CD4-positive, alpha-beta T cell treated with Interleukin-10 for 1 hour (primary cell): ENCODE measurements at regions not wholly inside any gene's neighbourhood (a gene's known extent, or its start where the extent isn't known, plus 50 kb on each side); places are given as distances from the start of the nearest gene placed in this dataset.

Experiments
- DNase-seq: peaks from one replicate; pipeline ENCODE4 v3.0.0-alpha.2; 2020

DNA sequence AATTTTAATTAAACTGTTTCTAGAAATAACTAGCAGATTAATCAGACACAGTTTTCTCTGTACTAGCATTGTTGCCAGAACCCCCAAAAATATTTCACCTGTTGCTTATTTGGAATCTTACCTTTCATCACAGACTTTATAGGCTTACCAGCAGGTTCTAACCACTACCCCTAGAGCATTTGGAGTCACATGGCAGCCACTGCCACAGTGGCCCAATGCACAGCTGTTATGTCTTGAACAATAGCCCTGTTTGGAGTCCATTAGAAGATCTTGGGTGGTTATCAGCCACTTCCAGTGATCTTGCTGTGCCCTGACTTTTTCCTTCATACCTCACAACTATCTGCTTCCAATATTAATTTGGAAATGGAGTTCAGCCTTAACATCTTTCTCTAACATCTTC lies 186.2 kb upstream of the TANK start:
- no peak for DNase-seq

- DNase-seq = no peak
Measured at GRCh38 chr2:160974803-160975202, 185.4 kb upstream of the TANK start.

DNA sequence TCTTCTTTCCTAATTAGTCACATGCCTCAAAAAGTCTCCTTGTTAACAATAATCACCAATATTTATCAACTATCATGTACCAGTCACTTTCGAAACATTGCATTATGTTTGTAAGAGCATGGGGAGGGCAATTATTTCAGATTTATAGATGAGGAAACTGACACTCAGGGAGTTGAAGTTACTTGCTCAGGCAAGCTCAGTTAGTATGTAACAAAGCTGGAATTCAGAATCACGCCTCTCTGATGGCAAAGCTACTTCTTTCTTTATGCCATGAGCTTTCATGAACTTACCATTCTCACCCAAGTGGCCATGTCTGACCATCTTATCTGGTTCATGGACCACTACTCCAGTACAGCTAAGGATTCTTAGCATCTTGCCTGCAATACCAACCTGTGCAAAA lies 183.4 kb upstream of the TANK start:
- no peak for DNase-seq

DNA sequence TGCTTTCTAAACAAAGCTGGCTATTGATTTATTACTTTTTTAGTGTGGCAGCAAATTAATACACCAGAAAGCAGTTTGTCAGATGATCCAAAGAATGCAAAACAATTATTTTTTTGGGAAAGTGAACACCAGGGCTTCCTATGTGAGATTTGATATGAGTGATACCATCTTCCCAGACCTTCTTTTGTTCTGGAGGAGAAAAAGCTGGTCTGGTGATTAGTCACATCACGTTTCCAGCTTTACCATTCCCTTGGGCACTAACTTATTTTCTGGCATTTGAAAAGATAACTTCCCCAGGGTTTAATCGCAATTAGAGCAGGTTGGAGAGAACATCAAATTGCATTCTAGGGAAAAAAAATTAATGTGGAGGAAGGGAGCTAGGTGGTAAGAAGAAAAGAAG lies 182.9 kb upstream of the TANK start:
- no peak for DNase-seq

GRCh38 chr2:160977854-160978253 lies 182.4 kb upstream of the TANK start:
- DNase-seq = no peak

DNA sequence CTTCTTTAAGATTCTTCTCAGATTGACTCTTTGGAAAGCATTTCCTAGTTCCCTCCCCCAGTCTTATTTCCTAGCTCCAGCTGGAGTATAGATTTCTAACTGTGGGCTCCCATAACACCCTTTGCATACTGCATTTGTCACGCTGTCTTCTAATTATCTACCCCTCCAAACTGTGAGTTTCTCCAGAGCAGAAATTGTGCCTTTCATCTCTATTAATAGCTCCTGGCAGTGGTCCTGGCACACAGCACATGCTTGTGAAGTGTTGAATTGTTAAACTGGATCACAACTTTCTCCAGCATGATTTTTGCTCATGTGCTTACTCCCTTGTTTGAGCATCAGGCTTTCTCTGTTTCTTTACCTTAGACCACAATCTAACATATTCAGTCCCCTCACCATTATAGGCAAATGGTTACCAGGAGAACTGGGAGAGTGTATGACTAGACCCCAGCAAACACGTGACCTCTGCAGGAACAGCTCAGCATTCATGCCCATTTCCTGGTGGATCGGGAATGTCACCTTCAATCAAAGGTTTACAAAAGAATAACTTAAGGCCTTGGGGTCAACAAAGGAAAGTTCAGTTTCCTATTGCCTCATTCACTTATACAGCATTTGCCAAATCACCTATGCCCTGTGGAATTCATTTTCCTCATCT lies 175.7 kb upstream of the TANK start:
- no peak for DNase-seq

DNA sequence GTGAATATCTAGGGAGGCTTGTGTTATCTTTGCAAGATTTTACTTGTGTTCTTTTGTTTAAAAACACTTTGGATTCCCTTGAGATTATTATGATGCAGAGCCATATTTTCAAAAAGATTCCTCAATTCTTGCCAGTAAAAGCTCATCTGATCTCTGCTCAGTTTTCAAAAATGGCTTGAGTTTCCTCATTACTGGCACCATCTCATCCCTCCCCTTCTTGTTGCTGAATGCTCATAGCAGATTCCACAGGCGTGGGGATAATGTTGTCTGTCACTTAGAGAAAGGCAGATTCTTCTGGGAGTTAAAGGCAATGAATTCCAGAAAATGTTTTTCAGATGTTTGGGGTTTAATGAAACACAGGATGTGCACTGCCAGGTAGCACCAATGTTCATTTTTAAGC lies 170.4 kb upstream of the TANK start:
- no peak for DNase-seq

GRCh38 chr2:160993654-160994061 lies 166.6 kb upstream of the TANK start:
- DNase-seq = no peak

DNA sequence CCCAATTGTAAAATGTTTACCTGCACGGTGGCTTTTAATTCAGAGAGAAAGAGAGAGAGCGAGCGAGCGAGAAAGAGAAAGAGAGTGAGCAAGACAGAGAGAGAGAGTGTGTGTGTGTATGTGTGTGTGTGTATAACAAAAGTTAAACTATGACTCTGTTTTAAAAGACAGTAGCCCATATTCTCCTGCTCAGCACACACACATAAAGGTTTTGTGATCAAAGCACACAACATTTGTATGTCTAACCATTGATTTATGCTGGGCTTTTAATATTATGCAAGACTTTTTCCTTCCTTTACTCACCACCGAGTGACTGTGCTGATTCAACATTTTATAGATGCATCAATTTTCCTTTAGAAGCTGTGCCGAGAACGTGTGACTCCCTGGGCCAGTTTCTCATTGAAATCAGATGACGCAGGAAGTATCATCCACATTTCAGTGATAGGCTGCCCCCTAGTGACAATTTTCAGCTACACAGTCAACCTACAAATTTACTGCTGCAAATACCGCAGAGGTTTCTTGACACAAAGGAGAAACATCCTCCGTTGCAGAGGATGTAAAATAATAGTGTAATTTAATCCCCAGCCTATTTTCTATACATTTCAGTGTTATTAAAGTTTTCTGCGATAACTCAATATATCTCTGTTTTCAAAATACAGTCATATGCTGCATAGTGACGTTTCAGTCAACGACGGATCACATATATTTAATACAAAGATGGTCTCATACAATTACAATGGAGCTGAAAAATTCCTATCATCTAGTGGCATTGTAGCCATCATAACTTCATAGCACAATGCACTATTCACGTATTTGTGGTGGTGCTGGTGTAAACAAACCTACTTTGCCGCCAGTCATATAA lies 165.9 kb upstream of the TANK start:
- DNase-seq = peak; percentile 83

- DNase-seq = no peak
Measured at GRCh38 chr2:160996584-160996983, 163.6 kb upstream of the TANK start.

DNA sequence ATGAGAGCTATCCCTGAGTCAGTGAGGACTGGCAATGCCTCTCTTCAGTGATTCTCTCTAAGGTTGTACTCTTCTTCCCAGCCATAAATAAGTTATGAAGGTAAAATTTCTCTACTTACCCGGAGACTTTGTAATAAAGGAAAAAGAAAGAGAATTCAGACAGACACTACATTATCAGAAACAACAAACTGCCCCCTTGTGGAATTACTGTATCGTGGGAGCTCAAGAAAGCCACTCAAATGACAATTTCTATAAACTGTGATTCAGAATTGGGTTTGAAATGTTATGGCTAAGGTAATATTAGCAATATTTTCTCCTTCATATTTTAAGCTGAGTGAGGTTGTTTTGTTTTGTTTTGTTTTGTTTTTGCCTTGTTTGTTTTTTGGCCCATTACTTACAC lies 155.8 kb upstream of the TANK start:
- DNase-seq = no peak

DNA sequence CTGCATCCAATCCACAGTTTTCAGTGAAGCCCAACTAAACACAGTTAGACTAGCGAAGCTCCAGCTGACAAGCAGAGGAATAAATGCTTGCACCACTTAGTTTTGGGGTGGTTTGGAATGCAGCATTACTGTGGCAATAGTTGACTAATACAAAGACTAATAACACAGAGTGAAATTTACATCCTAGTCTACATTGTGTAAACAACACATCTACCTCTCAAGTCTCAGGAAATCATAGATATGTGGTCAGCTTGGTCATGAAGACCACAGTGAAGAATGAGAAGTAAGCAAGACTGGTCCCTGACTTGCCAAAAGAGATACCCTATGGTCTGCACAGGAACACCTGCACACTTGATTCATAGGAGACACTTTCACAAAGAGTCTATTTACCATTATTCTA lies 155.1 kb upstream of the TANK start:
- no peak for DNase-seq

- DNase-seq = no peak
Measured at GRCh38 chr2:161008311-161008710, 151.9 kb upstream of the TANK start.

GRCh38 chr2:161010503-161011015 lies 149.7 kb upstream of the TANK start:
- DNase-seq = no peak

DNA sequence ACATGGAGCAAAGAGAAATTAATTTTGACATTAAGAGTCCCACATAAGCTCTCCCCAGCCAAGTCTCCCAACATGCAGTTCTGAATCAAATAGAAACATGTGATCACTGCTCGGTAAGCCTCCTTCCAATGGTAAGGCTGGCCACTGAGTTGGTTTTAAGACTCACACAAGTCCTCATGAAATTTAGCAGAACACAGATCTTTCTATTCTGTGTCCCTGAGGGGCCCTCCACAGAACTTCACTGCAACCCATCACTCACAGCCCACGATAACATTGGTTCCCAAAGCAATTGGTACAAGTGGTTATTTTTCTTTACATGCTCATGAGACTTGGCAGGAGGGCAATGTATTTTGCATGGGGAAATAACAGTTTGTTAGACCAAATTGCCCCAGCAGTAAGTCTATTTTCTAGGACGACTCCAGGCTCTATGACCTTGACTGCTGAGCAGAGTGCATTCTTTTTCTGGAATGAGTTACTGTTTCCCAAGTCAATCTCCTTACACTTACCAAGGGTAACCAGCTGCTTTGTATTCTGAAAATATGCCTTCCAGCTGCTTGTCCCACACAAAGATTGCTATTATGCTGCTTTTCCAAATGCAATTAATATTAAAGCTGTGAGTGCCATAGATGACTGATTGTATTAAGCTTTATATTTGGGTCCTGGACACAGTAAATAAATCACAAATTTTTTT lies 142.3 kb upstream of the TANK start:
- no peak for DNase-seq

GRCh38 chr2:161019311-161019710 lies 140.9 kb upstream of the TANK start:
- no peak for DNase-seq

DNA sequence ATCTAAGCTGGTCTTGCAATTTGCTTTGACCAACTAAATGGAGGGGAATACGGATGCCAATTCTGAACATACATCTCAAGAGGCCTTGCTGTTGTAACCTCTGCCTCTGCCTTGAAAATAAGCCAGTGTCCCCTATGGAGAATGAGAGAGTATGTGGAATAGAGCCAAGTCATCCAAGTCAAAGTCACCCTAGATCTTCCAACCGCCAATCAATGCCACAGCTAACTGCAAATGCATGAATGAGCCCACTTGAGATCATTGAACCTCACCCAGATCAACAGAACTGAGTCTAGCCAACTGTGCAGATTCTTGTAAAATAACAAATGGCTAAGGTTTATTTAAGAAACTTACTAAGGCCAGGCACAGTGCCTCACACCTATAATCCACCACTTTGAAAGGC lies 139.8 kb upstream of the TANK start:
- DNase-seq = no peak

DNA sequence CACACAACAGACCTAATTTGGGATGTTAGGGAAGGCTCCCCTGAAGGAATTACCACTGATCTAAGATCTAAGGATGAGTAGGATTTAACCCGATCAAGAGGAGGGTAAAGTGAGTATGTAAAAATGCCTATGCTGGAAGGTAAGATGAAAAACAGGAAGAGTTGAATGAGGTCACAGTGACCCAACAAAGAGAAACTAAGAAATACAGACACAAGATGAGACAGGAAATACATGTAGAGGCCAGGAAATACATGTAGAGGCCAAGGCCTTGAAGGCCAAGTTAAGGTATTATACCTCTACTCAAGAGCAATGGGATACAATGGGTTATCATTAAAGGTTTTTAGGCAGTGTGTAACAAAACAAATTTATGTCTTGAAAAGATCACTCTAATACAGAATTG lies 131.6 kb upstream of the TANK start:
- no peak for DNase-seq

DNA sequence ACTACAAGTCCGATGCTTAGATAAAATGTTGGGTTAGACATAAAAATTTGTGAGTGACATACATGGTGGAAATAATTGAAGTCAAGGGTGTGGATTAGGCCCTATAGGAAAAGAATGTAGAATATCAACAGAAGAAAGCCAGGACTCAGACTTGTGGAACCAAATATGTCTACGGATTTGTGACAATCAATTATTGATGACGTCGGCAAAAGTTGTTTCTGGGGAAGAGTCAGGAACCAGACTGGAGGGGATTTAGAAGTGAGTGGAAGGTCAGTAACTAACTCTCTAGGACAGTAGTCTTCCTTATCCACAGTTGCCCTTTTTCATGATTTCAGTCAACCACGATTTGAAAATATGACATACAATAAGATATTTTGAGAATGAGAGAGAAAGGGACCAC lies 130.9 kb upstream of the TANK start:
- DNase-seq = no peak

GRCh38 chr2:161030260-161031063 lies 129.8 kb upstream of the TANK start:
- no peak for DNase-seq

DNA sequence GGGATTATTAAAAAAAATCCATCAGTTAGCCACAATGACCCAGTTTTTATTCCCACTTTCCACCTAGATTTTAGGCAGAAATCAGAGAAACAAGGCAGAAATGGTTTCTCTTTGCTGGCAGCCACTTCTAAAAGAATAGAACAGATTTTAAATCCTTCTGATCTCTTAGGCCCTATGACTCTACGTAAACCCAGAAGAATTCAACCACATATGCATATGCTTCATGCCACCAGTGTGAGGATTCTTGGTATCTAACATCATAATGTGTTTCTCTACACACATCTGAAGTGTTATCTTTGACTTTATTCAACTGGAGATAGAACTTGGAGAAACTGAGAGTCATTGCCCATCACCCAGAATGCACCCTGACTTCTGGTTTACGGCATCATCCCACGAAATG lies 128.7 kb upstream of the TANK start:
- no peak for DNase-seq

- no peak for DNase-seq
Measured at GRCh38 chr2:161032635-161033034, 127.6 kb upstream of the TANK start.

GRCh38 chr2:161033059-161033660 lies 127.1 kb upstream of the TANK start:
- DNase-seq = no peak
